HepG2 (cell line): ENCODE measurements at regions not wholly inside any gene's neighbourhood (a gene's known extent, or its start where the extent isn't known, plus 50 kb on each side); places are given as distances from the start of the nearest gene placed in this dataset.

ENCODE experiments used
- ATAC-seq: fragments of 200-7000 bp; cut with Tn5 transposase; 3 replicates; pipeline ENCODE4 v1.9.1; 2020; ENCODE audit warnings: mild to moderate bottlenecking, moderate library complexity
- BruUV-seq: library from RNA; stranded (reverse); fragments of 400-500 nt; replicated peaks from 2 replicates; lab custom pipeline; 2021; lab: Mats Ljungman, UMichigan
- CTCF ChIA-PET: fragments of 300-600 bp; formaldehyde crosslinking; extraction: SDS; loops from one replicate; lab custom pipeline; 2021; ENCODE audit warnings: low total read pairs, inconsistent platforms, low intra/inter-chr PET ratio; lab: Yijun Ruan, JAX
- POLR2A ChIA-PET: fragments of 350-600 bp; sonication (Branson Sonifier 250); formaldehyde crosslinking; loops from one replicate; lab custom pipeline; 2020; ENCODE audit warnings: antibody characterized with exemption, inconsistent platforms; lab: Yijun Ruan, JAX
- DNase-seq: peaks from one replicate; pipeline ENCODE4 v3.0.0-alpha.2; 2015; ENCODE audit warnings: low spot score
- FAIRE-seq: peaks from 3 replicates; lab custom pipeline; 2011; peaks lifted over from hg19 to GRCh38; lab: Jason Lieb, UNC
- H2AFZ ChIP-seq: one replicate; pipeline ENCODE4 v1.6.1; 2011; ENCODE audit warnings: low read length, inconsistent platforms
- H3K27ac ChIP-seq: fragments of 300-600 bp; 3 replicates; pipeline ENCODE4 v1.8.0; 2011; ENCODE audit warnings: mixed run types, mild to moderate bottlenecking, mixed read lengths, low read length, inconsistent platforms; ENCODE audit not compliant: insufficient read depth; ENCODE audit errors: extremely low read length
- H3K27me3 ChIP-seq, 2 experiments: fragments of 200-600 bp in 1 of 2; 2 replicates in 1 of 2; 3 replicates in 1 of 2; pipeline versions ENCODE4 v1.6.0 to v1.8.0; 2011; ENCODE audit warnings: low read length in 2 of 2, mild to moderate bottlenecking in 2 of 2, moderate library complexity in 2 of 2, inconsistent platforms in 1 of 2; ENCODE audit not compliant: insufficient read depth in 2 of 2, control insufficient read depth in 1 of 2
- H3K36me3 ChIP-seq, 2 experiments: fragments of 200-600 bp in 1 of 2; replicated peaks in 1 of 2; 2 replicates in 1 of 2; 3 replicates in 1 of 2; pipeline versions ENCODE4 v1.5.1 to v1.8.0; 2011; ENCODE audit warnings: low read length in 2 of 2, inconsistent platforms in 1 of 2; ENCODE audit not compliant: insufficient read depth in 2 of 2, control insufficient read depth in 1 of 2
- H3K4me1 ChIP-seq: 2 replicates; pipeline ENCODE4 v1.5.1; 2012; ENCODE audit warnings: low read length, inconsistent platforms; ENCODE audit not compliant: insufficient read depth
- H3K4me2 ChIP-seq: 2 replicates; pipeline ENCODE4 v1.6.0; 2011; ENCODE audit warnings: low read depth, low read length, inconsistent platforms
- H3K4me3 ChIP-seq, 3 experiments: fragments of 200-600 bp in 1 of 3; sonication (generic), shearing (Covaris generic) in 1 of 3; replicated peaks in 1 of 3; 2 replicates each; pipeline ENCODE4 v1.5.1; 2011 to 2016; ENCODE audit warnings: low read length in 3 of 3, inconsistent platforms in 2 of 3, low read depth in 2 of 3, mild to moderate bottlenecking in 2 of 3, control low read depth in 1 of 3, mixed read lengths in 1 of 3; ENCODE audit not compliant: insufficient read depth in 1 of 3
- H3K79me2 ChIP-seq: one replicate; pipeline ENCODE4 v1.6.1; 2011; ENCODE audit warnings: low read length, inconsistent platforms; ENCODE audit not compliant: insufficient read depth
- H3K9ac ChIP-seq: 2 replicates; pipeline ENCODE4 v1.6.0; 2011; ENCODE audit warnings: mild to moderate bottlenecking, low read depth, low read length, inconsistent platforms; ENCODE audit not compliant: insufficient read depth
- H3K9me3 ChIP-seq: 2 replicates; pipeline ENCODE4 v1.5.1; 2012; ENCODE audit warnings: mild to moderate bottlenecking, low read length
- H4K20me1 ChIP-seq: 2 replicates; pipeline ENCODE4 v1.6.0; 2011; ENCODE audit warnings: inconsistent platforms, mild to moderate bottlenecking, low read length, moderate library complexity; ENCODE audit not compliant: insufficient read depth
- ATF7-NPFF ChIP-seq: sonication (generic); formaldehyde crosslinking; IDR thresholded peaks from 2 replicates; pipeline ENCODE4 v1.8.1; 2023; ENCODE audit warnings: mild to moderate bottlenecking, low read depth, missing genetic modification reagents, moderate library complexity
- FOSL2 ChIP-seq: sonication (generic); formaldehyde crosslinking; IDR thresholded peaks from 2 replicates; pipeline ENCODE4 v1.4.0; 2020; ENCODE audit warnings: missing genetic modification reagents
- GLI4 ChIP-seq: sonication (generic); formaldehyde crosslinking; IDR thresholded peaks from 2 replicates; pipeline ENCODE4 v1.5.1; 2020; ENCODE audit warnings: missing genetic modification reagents, mild to moderate bottlenecking, moderate library complexity, borderline replicate concordance
- PAXIP1 ChIP-seq: sonication (generic); formaldehyde crosslinking; conservative IDR thresholded peaks from 2 replicates; pipeline ENCODE4 v1.4.0; 2020; ENCODE audit warnings: mild to moderate bottlenecking, missing genetic modification reagents, moderate library complexity
- PBX2 ChIP-seq: IDR thresholded peaks from 2 replicates; pipeline ENCODE4 v1.6.1; 2016; ENCODE audit warnings: control low read depth
- RAD21 ChIP-seq: fragments of 450-650 bp; formaldehyde crosslinking; IDR thresholded peaks from 2 replicates; pipeline ENCODE4 v1.5.0; 2020; ENCODE audit warnings: mild to moderate bottlenecking
- SNAI1 ChIP-seq: sonication (generic); formaldehyde crosslinking; IDR thresholded peaks from 2 replicates; pipeline ENCODE4 v1.5.0; 2020; ENCODE audit warnings: mild to moderate bottlenecking, missing genetic modification reagents, borderline replicate concordance
- TRIM22 ChIP-seq: fragments of 450-650 bp; IDR thresholded peaks from 2 replicates; pipeline ENCODE4 v1.6.1; 2017
- ZFX ChIP-seq: sonication (generic); formaldehyde crosslinking; IDR thresholded peaks from 2 replicates; pipeline ENCODE4 v1.4.0; 2020; ENCODE audit warnings: mild to moderate bottlenecking, low read depth, missing genetic modification reagents, moderate library complexity
- ZNF556 ChIP-seq: sonication (generic); formaldehyde crosslinking; IDR thresholded peaks from 2 replicates; pipeline ENCODE4 v1.4.0; 2020; ENCODE audit warnings: mild to moderate bottlenecking, missing genetic modification reagents, borderline replicate concordance
- ZNF564 ChIP-seq: sonication (generic); formaldehyde crosslinking; IDR thresholded peaks from 2 replicates; pipeline ENCODE4 v1.8.1; 2023; ENCODE audit warnings: mild to moderate bottlenecking, missing genetic modification reagents
- ZNF747 ChIP-seq: sonication (generic); formaldehyde crosslinking; IDR thresholded peaks from 2 replicates; pipeline ENCODE4 v1.8.1; 2023; ENCODE audit warnings: missing genetic modification reagents, mild to moderate bottlenecking, borderline replicate concordance
- ZSCAN30 ChIP-seq: sonication (generic); formaldehyde crosslinking; IDR thresholded peaks from 2 replicates; pipeline ENCODE4 v1.5.0; 2020; ENCODE audit warnings: mild to moderate bottlenecking, missing genetic modification reagents
- WGBS: methylation state at CpG from one replicate; pipeline ENCODE4 v1.1.6; 2017; ENCODE audit warnings: low lambda C conversion rate; 5-methylcytosine and 5-hydroxymethylcytosine counted together
- in situ Hi-C: cut with HindIII; loops from 2 replicates; pipeline ENCODE4 v1.10.0; 2017; ENCODE audit warnings: low pct_unique_long_range_greater_than_20kb; ENCODE audit not compliant: extremely low pct_ligation_motif_present
- intact Hi-C: fragments of 100-400 bp; cut with micrococcal nuclease; formaldehyde crosslinking; loops from one replicate; pipeline ENCODE4 v1.10.0; 2022; ENCODE audit not compliant: unreplicated experiment

- H3K27ac ChIP-seq: no peak overlapping the region
- FAIRE-seq (no peak), DNase-seq (no peak)
- in situ Hi-C loops: no loop called here
- H3K4me3 ChIP-seq: no peak overlapping the region
- no peaks in the 10 kb centered on the region for H3K36me3 ChIP-seq
- CTCF ChIA-PET: no interaction called here
- H3K9ac ChIP-seq: no peak overlapping the region
- H3K79me2 ChIP-seq: no peaks in the 10 kb centered on the region
- no peaks in the 10 kb centered on the region for H3K27me3 ChIP-seq
- no peaks in the 10 kb centered on the region for H3K9me3 ChIP-seq
- TF ChIP-seq ZNF556 (CRISPR knock-in tag): no peak
- TF ChIP-seq, all 625 proteins: peak for 0
- POLR2A ChIA-PET: no interaction called here
- Histone ChIP-seq H3K4me1 (no peaks in the 10 kb centered on the region), H2AFZ (no peak overlapping the region), H4K20me1 (no peaks in the 10 kb centered on the region), H3K4me2 (no peak overlapping the region)
- intact Hi-C loops: no loop called here
- no peak for ATAC-seq
- WGBS: 3% methylated on average over 3 of the region's 3 CpGs
- no TSS peak for BruUV-seq
Measured at GRCh38 chr13:85632526-85633195, 166.6 kb downstream of the SLITRK6 start.

GRCh38 chr13:85631801-85632200 is 167.4 kb downstream of the SLITRK6 start:
- BruUV-seq: no TSS peak
- 1% methylated on average over 4 of the region's 4 CpGs for WGBS
- H2AFZ ChIP-seq: no peak overlapping the region
- TF ChIP-seq FOSL2 (CRISPR knock-in tag) (no peak), GLI4 (CRISPR knock-in tag) (no peak), SNAI1 (CRISPR knock-in tag) (no peak), ATF7-NPFF (CRISPR knock-in tag) (no peak), PBX2 (CRISPR knock-in tag) (no peak), RAD21 (CRISPR knock-in tag) (no peak), ZSCAN30 (CRISPR knock-in tag) (no peak), ZNF747 (CRISPR knock-in tag) (no peak), ZNF564 (CRISPR knock-in tag) (no peak), ZFX (no peak), TRIM22 (no peak), PAXIP1 (CRISPR knock-in tag) (no peak)

More at GRCh38 chr13:85631801-85632200, 167.4 kb downstream of the SLITRK6 start:
- in situ Hi-C loops (no loop called here), intact Hi-C loops (no loop called here)
- Histone ChIP-seq H4K20me1 (no peaks in the 10 kb centered on the region), H3K9me3 (no peaks in the 10 kb centered on the region), H3K9ac (no peak overlapping the region), H3K4me3 (no peak overlapping the region), H3K36me3 (no peaks in the 10 kb centered on the region), H3K4me2 (no peak overlapping the region), H3K79me2 (no peaks in the 10 kb centered on the region), H3K4me1 (no peaks in the 10 kb centered on the region), H3K27me3 (no peaks in the 10 kb centered on the region), H3K27ac (no peak overlapping the region)
- ChIA-PET POLR2A (no interaction called here), CTCF (no interaction called here)
- FAIRE-seq: no peak
- DNase-seq: no peak
- no peak for ATAC-seq
